Loucy (cell line): ENCODE measurements at regions not wholly inside any gene's neighbourhood (a gene's known extent, or its start where the extent isn't known, plus 50 kb on each side); places are given as distances from the start of the nearest gene placed in this dataset.

Source experiments
- EZH2phosphoT487 ChIP-seq: fragments of 200-600 bp; IDR thresholded peaks from 2 replicates; pipeline ENCODE4 v1.6.1; 2018; ENCODE audit warnings: antibody characterized with exemption, mild to moderate bottlenecking, moderate library complexity, borderline replicate concordance
- TF ChIP-seq, protein P1 (sequence below): fragments of 200-600 bp; sonication (generic); conservative IDR thresholded peaks from 2 replicates; pipeline ENCODE4 v1.5.1; 2014; ENCODE audit warnings: mild to moderate bottlenecking, antibody characterized with exemption, low read length

- TF ChIP-seq EZH2phosphoT487 = no peak
- TF ChIP-seq, protein P1, sequence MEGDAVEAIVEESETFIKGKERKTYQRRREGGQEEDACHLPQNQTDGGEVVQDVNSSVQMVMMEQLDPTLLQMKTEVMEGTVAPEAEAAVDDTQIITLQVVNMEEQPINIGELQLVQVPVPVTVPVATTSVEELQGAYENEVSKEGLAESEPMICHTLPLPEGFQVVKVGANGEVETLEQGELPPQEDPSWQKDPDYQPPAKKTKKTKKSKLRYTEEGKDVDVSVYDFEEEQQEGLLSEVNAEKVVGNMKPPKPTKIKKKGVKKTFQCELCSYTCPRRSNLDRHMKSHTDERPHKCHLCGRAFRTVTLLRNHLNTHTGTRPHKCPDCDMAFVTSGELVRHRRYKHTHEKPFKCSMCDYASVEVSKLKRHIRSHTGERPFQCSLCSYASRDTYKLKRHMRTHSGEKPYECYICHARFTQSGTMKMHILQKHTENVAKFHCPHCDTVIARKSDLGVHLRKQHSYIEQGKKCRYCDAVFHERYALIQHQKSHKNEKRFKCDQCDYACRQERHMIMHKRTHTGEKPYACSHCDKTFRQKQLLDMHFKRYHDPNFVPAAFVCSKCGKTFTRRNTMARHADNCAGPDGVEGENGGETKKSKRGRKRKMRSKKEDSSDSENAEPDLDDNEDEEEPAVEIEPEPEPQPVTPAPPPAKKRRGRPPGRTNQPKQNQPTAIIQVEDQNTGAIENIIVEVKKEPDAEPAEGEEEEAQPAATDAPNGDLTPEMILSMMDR = no peak
Observed at GRCh38 chr1:14115976-14116375, 416.0 kb downstream of the PRDM2 start.
